ENCODE measurements at regions not wholly inside any gene's neighbourhood (a gene's known extent, or its start where the extent isn't known, plus 50 kb on each side); places are given as distances from the start of the nearest gene placed in this dataset.

- TF ChIP-seq CTCF (IDR thresholded peaks at IDR 0.05) (no peak), EZH2 (IDR thresholded peaks at IDR 0.05; ENCODE audit: borderline replicate concordance, insufficient read depth, low read depth, low read length, poor library complexity, severe bottlenecking) (no peak)
Observed at GRCh38 chr9:74358959-74359358, 138.2 kb upstream of the RORB start.
